GM06990 (cell line): ENCODE measurements at regions not wholly inside any gene's neighbourhood (a gene's known extent, or its start where the extent isn't known, plus 50 kb on each side); places are given as distances from the start of the nearest gene placed in this dataset.

Source experiments
- DNase-seq: peaks from one replicate; pipeline ENCODE4 v3.0.0-alpha.2; 2011; ENCODE audit not compliant: insufficient read length; ENCODE audit errors: extremely low read depth
- H3K27me3 ChIP-seq: replicated peaks from 2 replicates; pipeline ENCODE4 v1.6.0; 2011; ENCODE audit warnings: low read length; ENCODE audit not compliant: control insufficient read depth, insufficient read depth
- H3K36me3 ChIP-seq: 2 replicates; pipeline ENCODE4 v1.5.1; 2011; ENCODE audit warnings: low read length; ENCODE audit not compliant: control insufficient read depth, insufficient read depth
- H3K4me3 ChIP-seq: replicated peaks from 2 replicates; pipeline ENCODE4 v1.5.1; 2011; ENCODE audit warnings: low read depth, mild to moderate bottlenecking, control low read depth, low read length
- CTCF ChIP-seq: IDR thresholded peaks from 2 replicates; pipeline ENCODE4 v1.5.1; 2011; ENCODE audit warnings: low read length, control low read depth, mild to moderate bottlenecking, inconsistent platforms; ENCODE audit not compliant: insufficient read depth, poor library complexity, severe bottlenecking

DNA sequence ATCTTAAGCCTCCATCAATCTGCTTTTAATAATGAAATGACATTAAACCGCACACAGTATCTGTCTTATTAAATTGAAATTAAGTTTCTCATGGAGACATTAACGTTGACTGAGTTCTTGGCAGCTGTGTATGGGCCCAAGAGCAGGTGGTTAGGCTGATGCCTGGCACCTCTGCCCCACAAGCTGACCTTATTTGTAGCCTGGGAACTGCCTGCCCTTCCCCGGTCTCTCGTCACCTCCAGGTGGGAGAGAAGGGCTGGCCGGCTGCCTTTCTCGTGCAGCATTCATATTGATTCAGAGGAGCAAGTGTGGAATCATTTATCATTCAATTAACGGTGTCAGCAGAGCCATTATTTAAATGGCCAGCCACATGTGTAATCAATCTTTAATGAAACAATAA, 53.0 kb upstream of the FCN1 start:
- peaks cover 2% of the 10 kb centered on the region; the same call in 1 of the 2 replicates for H3K27me3 ChIP-seq
- H3K4me3 ChIP-seq = no peak overlapping the region
- no peak for DNase-seq
- no peak for TF ChIP-seq CTCF
- no peaks in the 10 kb centered on the region for H3K36me3 ChIP-seq

GRCh38 chr9:134971196-134971595, 53.5 kb upstream of the FCN1 start:
- Histone ChIP-seq H3K36me3 (no peaks in the 10 kb centered on the region), H3K4me3 (no peak overlapping the region), H3K27me3 (peaks cover 2% of the 10 kb centered on the region; the same call in 1 of the 2 replicates)
- DNase-seq = no peak
- no peak for TF ChIP-seq CTCF

DNA sequence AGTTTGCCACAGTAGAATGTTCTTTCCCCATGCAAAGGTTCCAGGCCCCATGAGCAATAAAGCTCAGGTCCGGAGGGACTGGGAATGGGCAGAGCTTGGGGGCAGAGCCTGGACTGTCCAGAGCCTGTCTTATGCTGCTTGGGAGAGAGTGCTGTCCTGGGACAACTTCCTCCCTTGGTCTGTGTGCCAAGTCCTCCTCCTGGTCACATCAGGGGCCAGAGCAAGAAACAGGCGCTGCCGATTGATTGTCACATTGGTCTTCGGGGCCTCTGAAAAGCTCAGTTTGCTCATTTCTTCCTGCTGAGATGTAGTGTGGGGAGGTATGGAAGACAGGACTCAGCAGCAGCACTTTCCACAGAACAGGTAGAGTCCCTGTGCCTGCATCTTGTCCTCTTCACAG, 54.0 kb upstream of the FCN1 start:
- no peak for TF ChIP-seq CTCF
- H3K27me3 ChIP-seq = peaks cover 2% of the 10 kb centered on the region
- no peaks in the 10 kb centered on the region for H3K36me3 ChIP-seq
- no peak for DNase-seq
- H3K4me3 ChIP-seq = no peak overlapping the region

- Histone ChIP-seq H3K27me3 (peaks cover 2% of the 10 kb centered on the region), H3K36me3 (no peaks in the 10 kb centered on the region), H3K4me3 (no peak overlapping the region)
- no peak for TF ChIP-seq CTCF
- DNase-seq = no peak
These were observed 54.4 kb upstream of the FCN1 start for GRCh38 chr9:134972140-134972539.

DNA sequence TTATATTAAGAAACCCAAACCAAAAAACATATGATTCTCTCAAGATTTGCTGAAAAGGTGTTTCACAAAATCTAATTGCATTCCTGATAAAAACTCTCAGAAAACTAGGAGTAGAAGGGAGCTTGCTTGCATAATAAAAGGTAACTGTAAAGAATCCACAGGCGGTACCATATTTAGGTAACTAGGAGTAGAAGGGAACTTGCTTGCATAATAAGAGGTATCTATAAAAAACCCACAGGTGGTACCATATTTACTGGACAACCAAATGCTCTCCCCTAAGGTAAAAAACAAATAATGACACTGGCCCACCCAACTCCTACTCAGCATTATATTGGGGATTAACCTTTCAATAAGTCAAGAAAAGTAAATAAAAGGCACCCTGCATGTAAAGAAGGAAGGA, 57.5 kb upstream of the FCN1 start:
- TF ChIP-seq CTCF = no peak
- H3K36me3 ChIP-seq = no peaks in the 10 kb centered on the region
- H3K27me3 ChIP-seq = peaks cover 2% of the 10 kb centered on the region; the same call in 1 of the 2 replicates
- H3K4me3 ChIP-seq = no peak overlapping the region
- no peak for DNase-seq

DNA sequence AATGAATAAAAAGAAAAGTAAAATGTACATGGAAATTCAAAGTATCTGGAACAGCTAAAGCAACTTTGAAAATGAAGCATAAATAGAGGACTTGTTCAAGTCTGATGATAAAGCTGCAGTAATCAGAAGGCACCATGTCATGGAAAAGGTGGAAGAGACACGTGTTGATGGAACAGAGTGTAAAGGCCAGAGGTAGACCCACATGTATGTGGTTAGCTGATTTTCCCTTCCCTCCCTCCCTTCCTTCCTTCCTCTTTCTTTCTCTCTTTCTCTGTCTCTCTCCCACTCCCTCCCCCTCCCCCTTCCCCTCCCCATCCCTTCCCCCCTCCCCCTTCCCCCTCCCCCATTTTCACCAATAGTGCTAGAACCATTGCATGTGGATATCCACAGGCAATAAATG, 58.7 kb upstream of the FCN1 start:
- no peak for TF ChIP-seq CTCF
- Histone ChIP-seq H3K4me3 (no peak overlapping the region), H3K27me3 (peaks cover 2% of the 10 kb centered on the region; the same call in 1 of the 2 replicates), H3K36me3 (no peaks in the 10 kb centered on the region)
- DNase-seq = no peak
